ENCODE measurements at regions not wholly inside any gene's neighbourhood (a gene's known extent, or its start where the extent isn't known, plus 50 kb on each side); places are given as distances from the start of the nearest gene placed in this dataset.

GRCh38 chr11:127601578-127601977 is 601.0 kb upstream of the KIRREL3 start:
- TF ChIP-seq CTCF (conservative IDR thresholded peaks at IDR 0.05; ENCODE audit: low read length) (no peak), EZH2phosphoT487 (IDR thresholded peaks at IDR 0.05; ENCODE audit: borderline replicate concordance, low read depth, low read length) (no peak)
